ENCODE measurements at regions not wholly inside any gene's neighbourhood (a gene's known extent, or its start where the extent isn't known, plus 50 kb on each side); places are given as distances from the start of the nearest gene placed in this dataset.

DNA sequence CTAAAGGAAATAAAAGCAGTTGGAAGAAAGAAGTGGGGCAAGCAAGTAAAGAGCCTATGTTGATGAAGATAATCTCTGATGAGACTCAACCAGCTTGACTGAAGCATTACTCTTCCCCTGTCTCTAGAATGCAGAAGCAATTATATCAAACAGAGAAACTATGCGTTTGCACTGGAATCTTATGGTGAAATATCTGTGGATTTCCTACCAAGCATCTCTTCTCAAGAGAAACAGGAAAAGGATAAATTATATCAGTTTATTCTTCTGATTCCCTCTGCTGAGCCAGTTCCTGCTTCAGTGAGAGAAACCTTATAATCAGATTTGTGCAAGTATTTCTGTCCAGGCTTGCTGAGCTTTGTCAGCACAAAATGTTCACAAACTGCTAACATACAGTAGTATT lies 316.7 kb upstream of the SLC7A11 start:
- DNase-seq (ENCODE audit: low spot score) (no peak), ATAC-seq (ENCODE audit: insufficient number of reproducible peaks, low FRiP score, low read depth) (no peak)
- Histone ChIP-seq H3K27me3 (replicated peaks; ENCODE audit: insufficient read depth) (no peaks in the 10 kb centered on the region), H3K36me3 (no peaks in the 10 kb centered on the region), H3K4me1 (ENCODE audit: control insufficient read depth in 1 of 2, low read depth in 2 of 2) (peaks cover 2 to 8% of the 10 kb centered on the region in 2 donors), H3K4me3 (no peak overlapping the region), H3K27ac (no peak overlapping the region), H3K9me3 (no peaks in the 10 kb centered on the region)
- TF ChIP-seq, protein P1, sequence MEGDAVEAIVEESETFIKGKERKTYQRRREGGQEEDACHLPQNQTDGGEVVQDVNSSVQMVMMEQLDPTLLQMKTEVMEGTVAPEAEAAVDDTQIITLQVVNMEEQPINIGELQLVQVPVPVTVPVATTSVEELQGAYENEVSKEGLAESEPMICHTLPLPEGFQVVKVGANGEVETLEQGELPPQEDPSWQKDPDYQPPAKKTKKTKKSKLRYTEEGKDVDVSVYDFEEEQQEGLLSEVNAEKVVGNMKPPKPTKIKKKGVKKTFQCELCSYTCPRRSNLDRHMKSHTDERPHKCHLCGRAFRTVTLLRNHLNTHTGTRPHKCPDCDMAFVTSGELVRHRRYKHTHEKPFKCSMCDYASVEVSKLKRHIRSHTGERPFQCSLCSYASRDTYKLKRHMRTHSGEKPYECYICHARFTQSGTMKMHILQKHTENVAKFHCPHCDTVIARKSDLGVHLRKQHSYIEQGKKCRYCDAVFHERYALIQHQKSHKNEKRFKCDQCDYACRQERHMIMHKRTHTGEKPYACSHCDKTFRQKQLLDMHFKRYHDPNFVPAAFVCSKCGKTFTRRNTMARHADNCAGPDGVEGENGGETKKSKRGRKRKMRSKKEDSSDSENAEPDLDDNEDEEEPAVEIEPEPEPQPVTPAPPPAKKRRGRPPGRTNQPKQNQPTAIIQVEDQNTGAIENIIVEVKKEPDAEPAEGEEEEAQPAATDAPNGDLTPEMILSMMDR (IDR thresholded peaks at IDR 0.05), result no peak

DNA sequence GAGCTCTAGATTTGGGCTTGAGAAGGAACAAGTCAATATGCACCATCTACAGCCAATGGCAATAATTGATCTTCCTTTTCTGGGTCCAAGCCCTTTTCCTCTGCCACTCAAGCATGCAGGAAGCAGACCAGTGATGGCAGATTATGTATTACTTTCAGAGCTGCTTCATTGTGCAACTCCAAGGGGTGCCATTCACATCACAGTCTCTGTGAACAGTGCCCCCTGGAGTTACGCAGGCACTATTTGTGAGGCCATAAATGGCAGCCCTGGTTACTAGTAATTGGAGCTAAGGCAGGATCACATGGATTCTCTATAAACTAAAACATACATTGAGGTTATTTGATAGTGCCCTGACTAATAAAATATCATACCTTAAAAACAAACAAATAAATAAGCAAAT lies 313.4 kb upstream of the SLC7A11 start:
- Histone ChIP-seq H3K27me3 (replicated peaks; ENCODE audit: insufficient read depth) (no peaks in the 10 kb centered on the region), H3K27ac (no peak overlapping the region), H3K4me3 (no peak overlapping the region), H3K36me3 (no peaks in the 10 kb centered on the region), H3K4me1 (ENCODE audit: control insufficient read depth in 1 of 2, low read depth in 2 of 2) (no peaks in the 10 kb centered on the region), H3K9me3 (no peaks in the 10 kb centered on the region)
- DNase-seq (ENCODE audit: low spot score), result no peak
- TF ChIP-seq, protein P1 (IDR thresholded peaks at IDR 0.05), result no peak
- no peak for ATAC-seq (ENCODE audit: insufficient number of reproducible peaks, low FRiP score, low read depth)

GRCh38 chr4:138555108-138555507 lies 313.0 kb upstream of the SLC7A11 start:
- Histone ChIP-seq H3K36me3 (no peaks in the 10 kb centered on the region), H3K4me1 (ENCODE audit: control insufficient read depth in 1 of 2, low read depth in 2 of 2) (no peaks in the 10 kb centered on the region), H3K4me3 (no peak overlapping the region), H3K9me3 (no peaks in the 10 kb centered on the region), H3K27me3 (replicated peaks; ENCODE audit: insufficient read depth) (no peaks in the 10 kb centered on the region), H3K27ac (no peak overlapping the region)
- ATAC-seq (ENCODE audit: insufficient number of reproducible peaks, low FRiP score, low read depth) (no peak), DNase-seq (ENCODE audit: low spot score) (no peak)
- TF ChIP-seq, protein P1 (IDR thresholded peaks at IDR 0.05), result no peak

GRCh38 chr4:138553001-138553845 lies 311.1 kb upstream of the SLC7A11 start:
- DNase-seq (ENCODE audit: low spot score) (no peak), ATAC-seq (ENCODE audit: insufficient number of reproducible peaks, low FRiP score, low read depth) (no peak)
- Histone ChIP-seq H3K36me3 (no peaks in the 10 kb centered on the region), H3K4me3 (no peak overlapping the region), H3K9me3 (no peaks in the 10 kb centered on the region), H3K27ac (no peak overlapping the region), H3K4me1 (ENCODE audit: control insufficient read depth in 1 of 2, low read depth in 2 of 2) (no peaks in the 10 kb centered on the region), H3K27me3 (replicated peaks; ENCODE audit: insufficient read depth) (no peaks in the 10 kb centered on the region)
- TF ChIP-seq, protein P1 (IDR thresholded peaks at IDR 0.05), result no peak

DNA sequence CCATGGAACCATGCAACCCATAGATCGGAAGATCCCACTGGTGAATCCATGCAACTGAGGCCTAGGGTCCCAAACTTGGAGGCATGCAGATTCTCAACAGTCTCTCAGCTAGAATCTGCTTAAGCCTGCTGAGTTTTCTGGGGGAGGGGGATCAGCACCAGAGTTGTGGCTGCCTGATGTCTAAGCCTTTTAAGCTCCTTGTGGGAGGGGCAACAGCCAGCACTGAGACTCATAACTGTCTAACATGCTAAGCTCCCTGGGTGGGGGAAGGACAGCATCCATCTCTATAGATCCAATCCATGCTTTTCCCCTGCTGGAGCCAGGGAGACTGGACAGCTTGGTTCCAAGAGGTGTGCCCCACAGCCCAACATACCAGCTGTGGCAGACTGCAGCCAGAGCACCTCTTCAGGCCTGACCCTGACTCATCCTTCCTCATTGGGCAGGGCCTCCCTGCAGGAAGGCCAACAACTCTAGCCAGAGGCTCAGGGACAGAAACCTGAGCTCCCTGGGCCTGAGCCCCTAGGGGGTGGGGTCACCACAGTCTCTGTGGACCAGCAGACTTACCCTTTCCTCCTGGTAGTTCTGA lies 300.1 kb upstream of the SLC7A11 start:
- no peaks in the 10 kb centered on the region for H3K36me3 ChIP-seq
- no peak for DNase-seq (ENCODE audit: low spot score)

More for the DNA sequence above, 300.1 kb upstream of the SLC7A11 start:
- Histone ChIP-seq H3K27me3 (replicated peaks; ENCODE audit: insufficient read depth) (no peaks in the 10 kb centered on the region), H3K27ac (no peak overlapping the region), H3K9me3 (no peaks in the 10 kb centered on the region), H3K4me1 (ENCODE audit: control insufficient read depth in 1 of 2, low read depth in 2 of 2) (peaks cover 0 to 17% of the 10 kb centered on the region in 2 donors), H3K4me3 (no peak overlapping the region)
- TF ChIP-seq, protein P1 (IDR thresholded peaks at IDR 0.05), result no peak
- ATAC-seq (ENCODE audit: insufficient number of reproducible peaks, low FRiP score, low read depth), result no peak
